Calu3 (cell line): ENCODE measurements at regions not wholly inside any gene's neighbourhood (a gene's known extent, or its start where the extent isn't known, plus 50 kb on each side); places are given as distances from the start of the nearest gene placed in this dataset.

ENCODE experiments used
- BruUV-seq: library from RNA; stranded (reverse); fragments of 400-500 nt; replicated peaks from 2 replicates; lab custom pipeline; 2021; lab: Mats Ljungman, UMichigan
- CTCF ChIA-PET: fragments of 300-600 bp; sonication (Branson Sonifier 250); formaldehyde crosslinking; loops from one replicate; lab custom pipeline; 2022; ENCODE audit warnings: antibody characterized with exemption; lab: Charles Lee
- DNase-seq: peaks from one replicate; pipeline ENCODE4 v3.0.0; 2022
- H3K27ac Mint-ChIP-seq: one replicate; pipeline ENCODE4 v1.8.0; 2022; ENCODE audit warnings: mixed read lengths; ENCODE audit not compliant: unreplicated experiment
- H3K27me3 Mint-ChIP-seq: one replicate; pipeline ENCODE4 v1.8.0; 2022; ENCODE audit warnings: mixed read lengths; ENCODE audit not compliant: unreplicated experiment
- H3K36me3 Mint-ChIP-seq: one replicate; pipeline ENCODE4 v1.8.0; 2022; ENCODE audit warnings: mild to moderate bottlenecking, moderate library complexity, mixed read lengths; ENCODE audit not compliant: insufficient read depth, unreplicated experiment
- H3K4me1 Mint-ChIP-seq: one replicate; pipeline ENCODE4 v1.8.0; 2022; ENCODE audit warnings: mild to moderate bottlenecking, low read depth, mixed read lengths; ENCODE audit not compliant: unreplicated experiment
- H3K4me3 Mint-ChIP-seq: one replicate; pipeline ENCODE4 v1.8.0; 2022; ENCODE audit warnings: mild to moderate bottlenecking, low read depth, moderate library complexity, mixed read lengths; ENCODE audit not compliant: unreplicated experiment
- H3K9me3 Mint-ChIP-seq: one replicate; pipeline ENCODE4 v1.8.0; 2022; ENCODE audit warnings: low read depth, mixed read lengths; ENCODE audit not compliant: unreplicated experiment
- CTCF ChIP-seq: fragments of 200-600 bp; IDR thresholded peaks from one replicate; pipeline ENCODE4 v1.8.0; 2022; ENCODE audit warnings: antibody characterized with exemption; ENCODE audit not compliant: unreplicated experiment
- intact Hi-C: fragments of 100-400 bp; cut with micrococcal nuclease; formaldehyde crosslinking; loops from one replicate; pipeline ENCODE4 v1.10.0; 2022; ENCODE audit not compliant: unreplicated experiment

GRCh38 chr11:91686700-91687099 lies 537.9 kb upstream of the FAT3 start:
- Mint-ChIP-seq H3K27ac (no peak overlapping the region), H3K9me3 (no peaks in the 10 kb centered on the region), H3K4me1 (no peaks in the 10 kb centered on the region), H3K27me3 (no peaks in the 10 kb centered on the region), H3K36me3 (no peaks in the 10 kb centered on the region), H3K4me3 (no peak overlapping the region)
- TF ChIP-seq CTCF: no peak
- intact Hi-C loops: no loop called here
- BruUV-seq: no TSS peak
- CTCF ChIA-PET: no interaction called here
- DNase-seq: no peak

GRCh38 chr11:91686281-91686680 lies 538.3 kb upstream of the FAT3 start:
- no peak for DNase-seq
- no peak for TF ChIP-seq CTCF
- no peaks in the 10 kb centered on the region for H3K4me1 Mint-ChIP-seq
- BruUV-seq: no TSS peak
- no peaks in the 10 kb centered on the region for H3K27me3 Mint-ChIP-seq
- H3K9me3 Mint-ChIP-seq: no peaks in the 10 kb centered on the region
- intact Hi-C loops: no loop called here
- H3K4me3 Mint-ChIP-seq: no peak overlapping the region
- H3K36me3 Mint-ChIP-seq: no peaks in the 10 kb centered on the region
- CTCF ChIA-PET: no interaction called here
- H3K27ac Mint-ChIP-seq: no peak overlapping the region

- H3K27ac Mint-ChIP-seq: no peak overlapping the region
- no peaks in the 10 kb centered on the region for H3K36me3 Mint-ChIP-seq
- H3K9me3 Mint-ChIP-seq: no peaks in the 10 kb centered on the region
- H3K4me1 Mint-ChIP-seq: no peaks in the 10 kb centered on the region
- intact Hi-C loops: no loop called here
- CTCF ChIA-PET: no interaction called here
- no peak for DNase-seq
- TF ChIP-seq CTCF: no peak
- no peak overlapping the region for H3K4me3 Mint-ChIP-seq
- H3K27me3 Mint-ChIP-seq: no peaks in the 10 kb centered on the region
- no TSS peak for BruUV-seq
Observed at GRCh38 chr11:91673705-91674104, 550.9 kb upstream of the FAT3 start.

GRCh38 chr11:91664521-91664920 lies 560.1 kb upstream of the FAT3 start:
- no peaks in the 10 kb centered on the region for H3K36me3 Mint-ChIP-seq
- no peaks in the 10 kb centered on the region for H3K27me3 Mint-ChIP-seq
- BruUV-seq: no TSS peak
- intact Hi-C loops: no loop called here
- H3K9me3 Mint-ChIP-seq: peaks cover 4% of the 10 kb centered on the region
- DNase-seq: peak; percentile 5
- CTCF ChIA-PET: no interaction called here
- H3K4me1 Mint-ChIP-seq: no peaks in the 10 kb centered on the region
- no peak for TF ChIP-seq CTCF
- H3K4me3 Mint-ChIP-seq: no peak overlapping the region
- no peak overlapping the region for H3K27ac Mint-ChIP-seq

- Mint-ChIP-seq H3K27me3 (no peaks in the 10 kb centered on the region), H3K36me3 (no peaks in the 10 kb centered on the region), H3K4me3 (no peak overlapping the region), H3K27ac (no peak overlapping the region), H3K9me3 (no peaks in the 10 kb centered on the region), H3K4me1 (no peaks in the 10 kb centered on the region)
- no TSS peak for BruUV-seq
- no peak for DNase-seq
- intact Hi-C loops: no loop called here
- TF ChIP-seq CTCF: no peak
- CTCF ChIA-PET: no interaction called here
Observed at GRCh38 chr11:91660036-91660435, 564.6 kb upstream of the FAT3 start.
